ENCODE measurements at regions not wholly inside any gene's neighbourhood (a gene's known extent, or its start where the extent isn't known, plus 50 kb on each side); places are given as distances from the start of the nearest gene placed in this dataset.
"Not testable (repeated sequence)": the region's sequence is repeated elsewhere in the genome, so short reads cannot be mapped to it uniquely, and the experiment has no call there.

- DNase-seq (ENCODE audit: low read depth), result not testable (repeated sequence)
Observed at GRCh38 chr16:59624381-59624780, 890.3 kb upstream of the GOT2 start.

DNA sequence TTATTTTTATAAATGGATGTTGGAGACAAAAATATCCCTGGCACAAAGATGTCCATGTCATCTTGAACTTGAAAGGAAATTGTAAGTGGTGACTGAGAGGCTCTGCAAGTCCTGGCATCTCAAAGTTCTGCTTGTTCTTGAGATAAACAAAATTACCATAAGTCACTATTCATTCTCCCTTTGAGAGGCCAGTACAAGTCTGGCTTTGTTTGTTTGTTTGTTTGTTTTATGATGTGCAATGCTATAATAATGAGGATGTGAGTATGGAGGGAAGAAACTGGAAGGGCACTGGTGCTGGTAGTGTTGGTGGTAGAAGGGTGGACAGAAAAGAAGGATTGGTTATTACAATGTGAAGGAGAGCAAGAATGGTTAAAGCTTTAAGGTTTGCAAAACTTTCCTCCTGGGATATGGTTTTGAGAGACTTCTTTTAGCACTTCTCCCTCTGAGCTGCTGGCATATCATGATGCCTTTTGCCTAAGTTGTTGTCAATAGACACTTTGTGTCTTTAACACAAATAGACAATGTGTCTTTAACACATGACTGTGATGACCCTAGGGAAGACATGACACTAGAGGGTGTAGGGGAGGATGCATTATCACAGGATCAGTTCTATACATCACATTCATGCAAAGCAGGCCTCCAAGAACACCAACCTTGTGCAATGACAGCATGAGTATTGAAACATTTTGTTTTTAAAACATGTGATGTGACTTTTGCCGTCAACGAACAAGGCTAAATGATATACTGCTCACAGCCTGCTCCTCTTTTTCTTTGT, 880.5 kb upstream of the GOT2 start:
- DNase-seq (ENCODE audit: low read depth), result no peak

DNA sequence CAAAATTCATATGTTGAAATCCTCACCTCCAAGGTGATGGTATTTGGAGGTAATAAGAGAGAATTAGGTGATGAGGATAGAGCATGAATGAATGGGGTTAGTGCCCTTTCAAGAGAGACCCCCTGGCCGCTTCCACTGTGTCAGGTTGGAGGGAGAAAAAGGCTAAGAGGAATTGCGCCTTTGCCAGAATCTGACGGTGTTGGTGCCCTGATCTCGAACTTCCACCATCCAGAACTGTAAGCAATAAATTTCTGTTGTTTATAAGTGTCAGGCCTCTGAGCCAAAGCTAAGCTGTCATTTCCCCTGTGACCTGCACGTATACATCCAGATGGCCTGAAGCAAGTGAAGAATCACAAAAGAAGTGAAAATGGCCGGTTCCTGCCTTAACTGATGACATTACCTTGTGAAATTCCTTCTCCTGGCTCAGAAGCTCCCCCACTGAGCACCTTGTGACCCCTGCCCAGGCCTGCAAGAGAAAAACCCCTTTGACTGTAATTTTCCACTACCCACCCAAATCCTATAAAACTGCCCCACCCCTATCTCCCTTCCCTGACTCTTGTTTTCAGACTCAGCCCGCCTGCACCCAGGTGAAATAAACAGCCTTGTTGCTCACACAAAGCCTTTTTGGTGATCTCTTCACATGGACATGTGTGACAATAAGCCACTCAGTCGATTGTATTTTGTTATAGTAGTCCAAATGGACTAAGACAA, 878.9 kb upstream of the GOT2 start:
- DNase-seq (ENCODE audit: low read depth), result not testable (repeated sequence)

DNA sequence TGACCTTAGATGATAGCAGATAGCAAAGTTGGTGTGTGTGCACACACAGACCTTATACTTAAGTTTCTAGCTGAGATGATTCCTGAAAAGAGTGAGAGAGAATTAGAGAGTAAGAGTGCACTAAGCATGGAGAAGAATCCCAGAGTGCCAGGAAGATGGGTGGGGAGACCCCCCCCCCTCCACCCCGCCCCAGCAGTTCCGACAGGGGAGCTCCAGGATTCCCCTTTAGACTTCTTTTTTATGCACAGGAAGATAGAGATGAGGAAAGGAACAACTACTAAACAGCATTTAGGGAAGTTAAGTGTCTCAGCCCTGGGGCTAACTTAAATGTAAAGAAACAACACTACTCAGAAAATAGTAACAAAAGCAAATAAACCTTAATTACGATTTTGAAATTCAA, 878.0 kb upstream of the GOT2 start:
- no peak for DNase-seq (ENCODE audit: low read depth)

- no peak for DNase-seq (ENCODE audit: low read depth)
Observed at GRCh38 chr16:59611556-59611955, 877.4 kb upstream of the GOT2 start.

DNA sequence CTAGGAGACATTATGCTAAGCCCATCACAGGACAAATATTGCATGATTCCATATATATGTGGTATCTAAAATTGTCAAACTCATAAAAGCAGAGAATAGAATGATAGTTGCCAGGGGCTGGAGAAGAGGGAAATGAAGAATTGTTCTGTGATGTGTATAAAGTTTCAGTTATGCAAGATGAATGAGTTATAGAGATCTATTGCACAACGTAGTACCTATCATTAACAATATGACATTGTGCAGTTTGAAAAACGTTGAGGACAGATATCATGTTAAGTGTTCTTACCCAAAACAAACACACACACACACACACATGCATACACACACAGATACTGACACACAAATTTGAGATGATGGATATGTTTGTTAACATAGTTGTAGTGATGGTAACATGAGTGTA, 871.6 kb upstream of the GOT2 start:
- no peak for DNase-seq (ENCODE audit: low read depth)

GRCh38 chr16:59604354-59604753, 870.2 kb upstream of the GOT2 start:
- DNase-seq (ENCODE audit: low read depth), result no peak

GRCh38 chr16:59601452-59601851, 867.3 kb upstream of the GOT2 start:
- DNase-seq (ENCODE audit: low read depth), result no peak

DNA sequence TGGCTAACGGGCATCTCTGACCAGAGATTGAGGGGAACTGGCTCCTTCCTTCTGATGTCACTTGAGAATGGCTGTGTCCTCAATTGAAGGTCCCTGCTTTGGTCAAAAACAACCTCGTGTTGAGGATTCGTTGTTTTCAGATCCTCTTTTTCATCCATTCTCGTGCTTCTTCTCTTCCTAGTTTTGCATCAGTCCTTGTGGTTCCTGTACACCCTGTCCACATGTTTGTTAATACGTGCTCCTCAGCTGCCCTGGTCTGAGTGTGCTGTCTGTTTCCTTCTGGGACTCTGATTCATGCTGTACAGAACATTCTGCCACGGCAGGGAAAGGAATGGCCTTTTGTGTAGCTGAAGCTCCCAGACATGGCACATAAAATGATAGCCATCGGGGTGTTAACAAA, 863.2 kb upstream of the GOT2 start:
- no peak for DNase-seq (ENCODE audit: low read depth)

DNA sequence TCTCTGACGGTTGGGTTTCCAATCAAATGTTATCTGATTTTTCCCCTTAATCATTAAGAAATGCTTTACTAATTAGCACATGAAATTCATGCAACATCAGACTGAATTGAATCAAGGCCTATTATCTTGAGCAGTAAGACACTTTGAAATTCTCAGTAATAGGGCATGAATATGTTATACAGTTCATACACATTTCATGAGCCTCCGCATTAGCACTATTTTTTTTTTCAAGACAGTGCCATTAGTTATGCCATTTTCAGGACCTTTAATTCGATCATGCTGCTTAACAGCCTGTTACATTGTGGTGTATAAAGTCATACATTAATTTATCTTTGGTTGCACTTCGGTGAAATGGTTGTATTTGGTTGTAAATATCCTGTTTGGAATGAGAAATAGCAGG, 862.6 kb upstream of the GOT2 start:
- no peak for DNase-seq (ENCODE audit: low read depth)

GRCh38 chr16:59593194-59593661, 859.1 kb upstream of the GOT2 start:
- DNase-seq (ENCODE audit: low read depth), result no peak

- no peak for DNase-seq (ENCODE audit: low read depth)
Observed at GRCh38 chr16:59591480-59591879, 857.4 kb upstream of the GOT2 start.

GRCh38 chr16:59590845-59591244, 856.7 kb upstream of the GOT2 start:
- DNase-seq (ENCODE audit: low read depth), result no peak

- DNase-seq (ENCODE audit: low read depth), result no peak
Observed at GRCh38 chr16:59586331-59586730, 852.2 kb upstream of the GOT2 start.

DNA sequence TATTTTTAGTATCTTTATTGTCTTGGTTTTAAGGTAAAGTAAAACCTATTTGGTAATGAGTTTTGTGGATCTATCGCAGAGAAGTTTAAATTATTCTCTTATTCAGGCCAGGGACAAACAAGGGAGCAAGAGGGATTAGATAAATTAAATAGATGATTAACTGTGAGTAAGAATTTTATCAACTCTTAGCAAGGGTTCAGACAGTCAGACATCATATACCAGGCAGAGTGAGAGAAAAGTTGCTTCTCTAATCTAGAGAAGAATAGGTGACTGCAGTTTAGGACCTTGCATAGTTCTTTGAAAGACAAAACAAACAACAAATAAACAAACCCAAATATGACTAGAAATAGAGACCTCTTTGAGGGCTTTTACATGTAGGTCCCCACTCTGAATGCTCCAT, 840.2 kb upstream of the GOT2 start:
- DNase-seq (ENCODE audit: low read depth), result no peak

- DNase-seq (ENCODE audit: low read depth), result no peak
Observed at GRCh38 chr16:59573528-59574271, 839.6 kb upstream of the GOT2 start.

DNA sequence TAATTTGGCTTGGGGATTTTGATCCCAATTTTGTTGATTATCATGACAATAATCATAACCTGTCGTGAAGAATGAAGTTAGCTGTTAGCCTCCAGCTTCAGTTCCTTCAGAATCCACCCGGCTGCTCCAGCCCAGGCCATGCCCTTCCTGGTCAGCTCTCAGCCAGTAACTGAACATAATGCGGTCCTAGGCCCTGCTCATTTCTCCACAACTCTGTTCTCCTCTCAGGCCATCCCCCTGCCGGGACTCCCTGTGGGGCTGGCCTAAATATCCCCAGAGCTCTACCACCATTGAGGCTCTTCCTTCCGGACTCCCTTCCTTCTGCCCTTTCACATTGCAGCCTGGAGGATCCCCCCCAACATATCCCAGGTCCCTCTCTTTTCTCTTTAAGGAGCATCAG, 833.4 kb upstream of the GOT2 start:
- DNase-seq (ENCODE audit: low read depth), result no peak

GRCh38 chr16:59566446-59566845, 832.3 kb upstream of the GOT2 start:
- DNase-seq (ENCODE audit: low read depth), result no peak

GRCh38 chr16:59558679-59559078, 824.6 kb upstream of the GOT2 start:
- DNase-seq (ENCODE audit: low read depth), result no peak

- DNase-seq (ENCODE audit: low read depth), result no peak
Observed at GRCh38 chr16:59552164-59552563, 818.0 kb upstream of the GOT2 start.

- no peak for DNase-seq (ENCODE audit: low read depth)
Observed at GRCh38 chr16:59545721-59546120, 811.6 kb upstream of the GOT2 start.

DNA sequence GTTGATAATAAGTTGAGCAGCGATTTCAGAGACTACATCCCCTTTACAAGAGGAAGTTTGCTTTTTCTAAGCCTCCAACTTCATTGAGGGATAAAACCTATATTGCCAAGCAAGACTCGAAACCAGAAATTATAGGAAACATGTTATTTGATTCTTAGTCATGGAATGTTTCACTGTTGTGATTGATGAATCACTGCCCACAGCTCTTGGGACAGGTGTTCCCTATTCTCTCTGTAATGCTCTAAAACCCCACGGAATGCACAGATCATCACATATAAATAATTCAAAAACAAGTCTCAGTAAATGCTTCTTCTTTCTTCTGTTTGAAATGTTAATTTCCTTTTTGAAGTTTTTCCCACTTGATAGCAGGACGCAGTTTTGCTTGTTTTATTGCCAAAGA, 809.5 kb upstream of the GOT2 start:
- no peak for DNase-seq (ENCODE audit: low read depth)

DNA sequence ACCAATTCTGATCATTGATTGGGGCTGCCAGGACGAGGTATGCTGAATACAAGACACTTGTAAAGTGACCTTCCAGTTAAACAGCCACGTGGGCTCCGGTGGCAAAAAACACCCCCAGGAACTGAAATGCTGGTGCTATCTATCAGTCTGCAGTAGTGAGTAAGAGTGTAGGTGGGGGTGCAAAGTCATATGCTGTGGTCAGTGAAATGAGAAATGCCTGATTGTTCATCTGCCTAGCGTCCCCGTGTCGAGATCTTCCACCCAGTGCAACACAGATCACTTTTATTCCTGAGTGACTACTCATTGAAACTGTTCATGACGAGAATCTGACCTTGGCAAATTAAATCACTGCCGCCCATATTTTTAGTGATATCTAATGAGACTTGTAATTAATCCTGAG, 806.5 kb upstream of the GOT2 start:
- no peak for DNase-seq (ENCODE audit: low read depth)
